BLaER1 treated with 17β-estradiol and CSF1 and Interleukin-3, amounts not matched to agents 10 nM and 100 nM (cell line): ENCODE measurements at regions not wholly inside any gene's neighbourhood (a gene's known extent, or its start where the extent isn't known, plus 50 kb on each side); places are given as distances from the start of the nearest gene placed in this dataset.
"Not testable (repeated sequence)": the region's sequence is repeated elsewhere in the genome, so short reads cannot be mapped to it uniquely, and the experiment has no call there.

ENCODE experiments used
- H3K27ac ChIP-seq, 11 experiments: shearing (Covaris generic); formaldehyde crosslinking; 2 replicates each; pipeline ENCODE4 v1.8.1; 2022
- H3K27me3 ChIP-seq, 11 experiments: shearing (Covaris generic); formaldehyde crosslinking; 2 replicates each; pipeline ENCODE4 v1.8.1; 2022
- H3K36me3 ChIP-seq, 11 experiments: shearing (Covaris generic); formaldehyde crosslinking; 2 replicates each; pipeline ENCODE4 v1.8.1; 2022
- H3K4me1 ChIP-seq, 10 experiments: shearing (Covaris generic); formaldehyde crosslinking; 2 replicates each; pipeline ENCODE4 v1.8.1; 2022
- H3K4me2 ChIP-seq, 11 experiments: shearing (Covaris generic); formaldehyde crosslinking; 2 replicates each; pipeline ENCODE4 v1.8.1; 2022
- H3K4me3 ChIP-seq, 10 experiments: shearing (Covaris generic); formaldehyde crosslinking; 2 replicates each; pipeline ENCODE4 v1.8.1; 2022
- H3K9ac ChIP-seq, 11 experiments: shearing (Covaris generic); formaldehyde crosslinking; 2 replicates each; pipeline ENCODE4 v1.8.1; 2022
- H3K9me3 ChIP-seq, 11 experiments: shearing (Covaris generic); formaldehyde crosslinking; replicated peaks in 1 of 11; 2 replicates each; pipeline ENCODE4 v1.8.1; 2022
- H4K20me1 ChIP-seq, 11 experiments: shearing (Covaris generic); formaldehyde crosslinking; 2 replicates each; pipeline ENCODE4 v1.8.1; 2022
- Cebpa-rat ChIP-seq, 11 experiments: shearing (Covaris generic); IDR thresholded peaks; 2 replicates each; pipeline ENCODE4 v1.8.1; 2022

- Histone ChIP-seq H3K4me2 (no peak overlapping the region), H3K27ac (no peak overlapping the region), H3K36me3 (no peaks in the 10 kb centered on the region), H3K27me3 (no peaks in the 10 kb centered on the region), H3K9me3 (no peaks in the 10 kb centered on the region), H3K4me3 (no peak overlapping the region), H3K9ac (no peak overlapping the region), H3K4me1 (no peaks in the 10 kb centered on the region), H4K20me1 (no peaks in the 10 kb centered on the region)
- no peak for TF ChIP-seq Cebpa-rat (IDR thresholded peaks at IDR 0.05)
Observed at GRCh38 chr4:66785479-66785878, 759.8 kb downstream of the CENPC start.

GRCh38 chr4:66782751-66783150, 762.6 kb downstream of the CENPC start:
- H4K20me1 ChIP-seq, H3K4me3 ChIP-seq, H3K4me1 ChIP-seq, H3K4me2 ChIP-seq, H3K36me3 ChIP-seq, H3K9ac ChIP-seq, H3K27me3 ChIP-seq, H3K9me3 ChIP-seq, H3K27ac ChIP-seq: not testable (repeated sequence)

GRCh38 chr4:66777097-66777496, 768.2 kb downstream of the CENPC start:
- no peak overlapping the region for H3K27ac ChIP-seq
- H3K4me3 ChIP-seq = no peak overlapping the region
- no peaks in the 10 kb centered on the region for H3K4me1 ChIP-seq
- H3K36me3 ChIP-seq = no peaks in the 10 kb centered on the region
- no peaks in the 10 kb centered on the region for H3K27me3 ChIP-seq
- no peak overlapping the region for H3K4me2 ChIP-seq
- no peak overlapping the region for H3K9ac ChIP-seq
- H3K9me3 ChIP-seq = no peaks in the 10 kb centered on the region
- no peaks in the 10 kb centered on the region for H4K20me1 ChIP-seq
- no peak for TF ChIP-seq Cebpa-rat (IDR thresholded peaks at IDR 0.05)

GRCh38 chr4:66769441-66769840, 775.9 kb downstream of the CENPC start:
- Histone ChIP-seq H3K9me3 (0 out of 22 replicates have a peak, but pooled peaks cover 0 to 4% (median 0%) of the 10 kb centered on the region in 11 experiments), H3K27ac (no peak overlapping the region), H3K9ac (no peak overlapping the region), H3K27me3 (no peaks in the 10 kb centered on the region), H4K20me1 (no peaks in the 10 kb centered on the region), H3K4me1 (no peaks in the 10 kb centered on the region), H3K4me2 (peak overlapping the region in 9 of 11 experiments; percentile 0 to 41 (median 23); a peak in 9 of 22 replicates), H3K36me3 (no peaks in the 10 kb centered on the region), H3K4me3 (no peak overlapping the region; a peak in 1 of 20 replicates)
- no peak for TF ChIP-seq Cebpa-rat (IDR thresholded peaks at IDR 0.05)

- Histone ChIP-seq H3K4me3 (no peak overlapping the region), H3K4me1 (no peaks in the 10 kb centered on the region), H3K4me2 (no peak overlapping the region), H4K20me1 (no peaks in the 10 kb centered on the region), H3K9ac (no peak overlapping the region), H3K27ac (no peak overlapping the region), H3K9me3 (0 out of 22 replicates have a peak, but pooled peaks cover 0 to 4% (median 0%) of the 10 kb centered on the region in 11 experiments), H3K36me3 (no peaks in the 10 kb centered on the region), H3K27me3 (no peaks in the 10 kb centered on the region)
- TF ChIP-seq Cebpa-rat (IDR thresholded peaks at IDR 0.05) = no peak
Observed at GRCh38 chr4:66767442-66767841, 777.9 kb downstream of the CENPC start.

- Histone ChIP-seq H3K4me2 (no peak overlapping the region), H3K36me3 (no peaks in the 10 kb centered on the region), H4K20me1 (no peaks in the 10 kb centered on the region), H3K9ac (no peak overlapping the region), H3K27ac (no peak overlapping the region), H3K4me3 (no peak overlapping the region), H3K27me3 (no peaks in the 10 kb centered on the region), H3K9me3 (0 out of 22 replicates have a peak, but pooled peaks cover 0 to 4% (median 0%) of the 10 kb centered on the region in 11 experiments), H3K4me1 (no peaks in the 10 kb centered on the region)
- no peak for TF ChIP-seq Cebpa-rat (IDR thresholded peaks at IDR 0.05)
Observed at GRCh38 chr4:66766557-66766956, 778.7 kb downstream of the CENPC start.

- H3K9me3 ChIP-seq = no peaks in the 10 kb centered on the region
Observed at GRCh38 chr4:66750273-66750672, 795.0 kb downstream of the CENPC start.

GRCh38 chr4:66746918-66747317, 798.4 kb downstream of the CENPC start:
- H3K27me3 ChIP-seq, H3K4me1 ChIP-seq, H4K20me1 ChIP-seq, H3K4me3 ChIP-seq, H3K4me2 ChIP-seq, H3K27ac ChIP-seq, H3K9ac ChIP-seq, H3K9me3 ChIP-seq, H3K36me3 ChIP-seq: not testable (repeated sequence)

More at GRCh38 chr4:66750273-66750672, 795.0 kb downstream of the CENPC start:
- H3K4me1 ChIP-seq = no peaks in the 10 kb centered on the region
- H3K27me3 ChIP-seq = no peaks in the 10 kb centered on the region
- no peak overlapping the region for H3K27ac ChIP-seq
- H3K36me3 ChIP-seq = no peaks in the 10 kb centered on the region
- H3K4me3 ChIP-seq = no peak overlapping the region
- no peaks in the 10 kb centered on the region for H4K20me1 ChIP-seq
- H3K4me2 ChIP-seq = no peak overlapping the region
- H3K9ac ChIP-seq = no peak overlapping the region
- no peak for TF ChIP-seq Cebpa-rat (IDR thresholded peaks at IDR 0.05)

GRCh38 chr4:66741081-66741480, 804.2 kb downstream of the CENPC start:
- no peak overlapping the region for H3K27ac ChIP-seq
- H3K4me3 ChIP-seq = no peak overlapping the region
- TF ChIP-seq Cebpa-rat (IDR thresholded peaks at IDR 0.05) = no peak
- no peak overlapping the region for H3K4me2 ChIP-seq
- H3K27me3 ChIP-seq = no peaks in the 10 kb centered on the region
- H3K9me3 ChIP-seq = no peaks in the 10 kb centered on the region
- no peaks in the 10 kb centered on the region for H4K20me1 ChIP-seq
- no peak overlapping the region for H3K9ac ChIP-seq
- no peaks in the 10 kb centered on the region for H3K36me3 ChIP-seq
- peaks cover 0 to 6% (median 0%) of the 10 kb centered on the region in 10 experiments; a peak in 1 of 20 replicates for H3K4me1 ChIP-seq

- H3K4me3 ChIP-seq = no peak overlapping the region
- no peaks in the 10 kb centered on the region for H3K27me3 ChIP-seq
- H4K20me1 ChIP-seq = no peaks in the 10 kb centered on the region
- no peaks in the 10 kb centered on the region for H3K36me3 ChIP-seq
- no peaks in the 10 kb centered on the region for H3K9me3 ChIP-seq
- no peak overlapping the region for H3K9ac ChIP-seq
- no peak overlapping the region for H3K4me2 ChIP-seq
- H3K4me1 ChIP-seq = peaks cover 0 to 6% (median 0%) of the 10 kb centered on the region in 10 experiments; a peak in 1 of 20 replicates
- TF ChIP-seq Cebpa-rat (IDR thresholded peaks at IDR 0.05) = no peak
- H3K27ac ChIP-seq = no peak overlapping the region
Observed at GRCh38 chr4:66736606-66737005, 808.7 kb downstream of the CENPC start.
